ENCODE measurements at regions not wholly inside any gene's neighbourhood (a gene's known extent, or its start where the extent isn't known, plus 50 kb on each side); places are given as distances from the start of the nearest gene placed in this dataset.
"Not testable (repeated sequence)": the region's sequence is repeated elsewhere in the genome, so short reads cannot be mapped to it uniquely, and the experiment has no call there.

GRCh38 chr4:137949746-137950145 lies 292.4 kb downstream of the SLC7A11 start:
- DNase-seq = no peak

GRCh38 chr4:137946453-137947174 lies 295.5 kb downstream of the SLC7A11 start:
- no peak for DNase-seq

DNA sequence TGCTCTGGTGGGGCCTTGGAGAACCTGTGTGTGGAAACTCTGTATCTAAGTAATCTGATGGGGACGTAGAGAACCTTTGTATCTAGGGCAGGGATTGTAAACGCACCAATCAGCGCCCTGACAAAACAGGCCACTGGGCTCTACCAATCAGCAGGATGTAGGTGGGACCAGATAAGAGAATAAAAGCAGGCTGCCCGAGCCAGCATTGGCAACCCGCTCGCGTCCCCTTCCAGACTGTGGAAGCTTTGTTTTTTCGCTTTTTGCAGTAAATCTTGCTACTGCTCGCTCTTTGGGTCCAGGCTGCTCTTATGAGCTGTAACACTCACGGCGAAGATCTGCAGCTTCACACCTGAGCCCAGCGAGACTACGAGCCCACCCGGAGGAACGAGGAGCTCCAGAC lies 299.3 kb downstream of the SLC7A11 start:
- not testable (repeated sequence) for DNase-seq

DNA sequence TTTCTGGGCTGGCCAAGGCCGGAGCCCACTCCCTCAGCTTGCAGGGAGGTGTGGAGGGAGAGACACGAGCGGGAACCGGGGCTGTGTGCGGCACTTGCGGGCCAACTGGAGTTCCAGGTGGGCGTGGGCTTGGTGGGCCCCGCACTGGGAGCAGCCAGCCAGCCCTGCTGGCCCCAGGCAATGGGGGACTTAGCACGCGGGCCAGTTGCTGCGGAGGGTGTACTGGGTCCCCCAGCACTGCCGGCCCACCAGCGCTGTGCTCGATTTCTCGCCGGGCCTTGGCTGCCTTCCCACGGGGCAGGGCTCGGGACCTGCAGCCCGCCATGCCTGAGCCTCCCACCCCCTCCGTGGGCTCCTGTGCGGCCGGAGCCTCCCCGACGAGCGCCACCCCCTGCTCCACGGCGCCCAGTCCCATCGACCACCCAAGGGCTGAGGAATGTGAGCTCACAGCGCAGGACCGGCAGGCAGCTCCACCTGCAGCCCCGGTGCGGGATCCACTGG lies 300.1 kb downstream of the SLC7A11 start:
- not testable (repeated sequence) for DNase-seq

GRCh38 chr4:137934911-137935310 lies 307.2 kb downstream of the SLC7A11 start:
- DNase-seq = no peak

- no peak for DNase-seq
Observed at GRCh38 chr4:137934046-137934445, 308.1 kb downstream of the SLC7A11 start.

GRCh38 chr4:137927972-137928371 lies 314.2 kb downstream of the SLC7A11 start:
- DNase-seq = no peak

GRCh38 chr4:137923494-137923893 lies 318.7 kb downstream of the SLC7A11 start:
- DNase-seq = no peak

DNA sequence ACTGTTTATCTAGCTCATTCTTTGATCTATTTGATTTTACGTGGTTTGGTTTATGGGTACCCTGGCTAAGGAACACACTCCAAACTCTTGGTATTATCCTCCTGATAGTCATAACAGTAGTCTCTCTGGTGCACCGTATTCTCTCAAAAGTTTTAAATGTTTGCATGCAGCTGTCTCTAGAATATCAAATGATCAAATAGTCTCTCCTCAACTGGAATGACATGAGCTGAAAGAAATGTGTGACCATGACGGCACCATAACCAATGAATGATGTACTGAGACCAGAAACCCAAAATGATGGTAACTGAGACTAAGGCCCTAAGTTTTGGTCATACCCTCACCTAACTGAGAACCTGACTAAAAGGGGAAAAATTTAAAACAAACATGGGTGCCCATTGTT lies 319.4 kb downstream of the SLC7A11 start:
- no peak for DNase-seq

DNA sequence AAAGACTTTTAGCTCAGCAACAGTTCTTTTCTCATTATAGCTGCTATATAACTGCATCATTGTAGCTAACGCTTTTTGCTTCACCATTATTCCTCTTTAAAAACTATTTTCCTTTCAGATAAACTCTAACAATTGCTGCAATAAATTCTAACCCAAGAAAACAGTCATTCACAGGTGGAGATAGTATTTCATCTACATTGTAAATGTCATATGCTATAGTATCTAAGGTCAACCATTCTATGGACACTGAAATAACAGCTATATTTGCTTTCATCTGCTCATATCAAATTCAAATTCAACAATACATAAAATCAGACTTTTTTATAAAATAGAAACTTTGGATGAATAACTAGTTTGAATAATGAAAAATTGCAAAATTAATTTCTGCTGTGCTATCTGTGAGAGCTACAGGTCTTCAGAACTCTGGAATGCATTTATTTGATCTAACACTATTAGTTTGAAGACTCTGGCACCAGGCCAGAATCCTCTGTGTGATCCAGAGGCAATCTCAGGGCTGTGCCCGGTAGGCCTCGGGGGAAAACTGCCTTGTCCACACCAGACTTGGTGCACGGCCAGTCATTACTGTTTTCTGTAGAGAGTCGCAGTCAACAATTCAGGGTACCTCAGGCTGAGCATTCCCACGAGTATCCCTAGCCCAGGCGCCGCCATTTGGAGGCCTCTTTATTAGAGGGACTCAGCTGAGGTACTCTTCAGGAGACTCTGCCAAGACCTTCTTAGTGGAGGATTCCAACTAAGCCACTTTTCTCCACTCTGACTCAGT lies 332.4 kb downstream of the SLC7A11 start:
- DNase-seq = no peak

DNA sequence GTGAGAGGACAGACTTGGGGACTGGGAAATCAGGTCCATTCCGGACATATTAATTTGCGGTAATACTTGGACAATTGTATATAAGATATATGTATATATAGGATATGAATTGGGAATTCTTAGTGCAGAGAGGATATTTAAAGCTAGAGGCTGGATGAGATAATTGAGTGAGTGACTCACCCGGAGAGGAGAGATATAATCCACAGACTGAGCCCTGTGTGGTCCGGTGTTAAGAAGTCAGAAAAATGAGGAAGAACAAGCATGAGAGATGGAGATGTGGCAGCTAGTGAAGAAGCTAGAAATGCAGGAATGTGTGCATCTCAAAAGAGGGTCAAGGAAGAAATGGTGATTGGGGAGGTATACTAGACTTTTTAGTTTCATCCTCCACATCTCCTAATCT lies 336.2 kb downstream of the SLC7A11 start:
- no peak for DNase-seq

GRCh38 chr4:137901114-137901513 lies 341.0 kb downstream of the SLC7A11 start:
- no peak for DNase-seq

- DNase-seq = no peak
Observed at GRCh38 chr4:137896221-137896737, 345.9 kb downstream of the SLC7A11 start.

- DNase-seq = not testable (repeated sequence)
Observed at GRCh38 chr4:137895515-137895914, 346.6 kb downstream of the SLC7A11 start.

GRCh38 chr4:137892134-137892533 lies 350.0 kb downstream of the SLC7A11 start:
- DNase-seq = no peak

DNA sequence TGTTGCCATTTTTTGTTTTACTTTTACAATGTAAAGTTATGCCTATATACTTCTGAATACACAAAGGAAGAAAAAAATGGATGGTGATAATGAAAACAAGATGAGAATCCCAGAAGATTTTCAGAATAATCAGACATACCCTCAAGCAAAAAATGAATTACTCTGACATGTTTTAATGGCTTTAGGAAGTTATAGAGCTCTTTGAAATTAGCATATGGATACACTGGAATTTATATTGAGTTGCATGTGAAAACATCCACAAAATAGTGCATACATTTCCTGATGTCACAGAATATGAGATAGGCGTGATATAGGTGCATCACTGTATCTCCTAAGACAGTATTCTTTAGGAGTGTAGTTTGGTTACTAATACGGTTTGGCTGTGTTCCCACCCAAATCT lies 351.3 kb downstream of the SLC7A11 start:
- no peak for DNase-seq

GRCh38 chr4:137881641-137882040 lies 349.3 kb upstream of the PCDH18 start:
- no peak for DNase-seq

DNA sequence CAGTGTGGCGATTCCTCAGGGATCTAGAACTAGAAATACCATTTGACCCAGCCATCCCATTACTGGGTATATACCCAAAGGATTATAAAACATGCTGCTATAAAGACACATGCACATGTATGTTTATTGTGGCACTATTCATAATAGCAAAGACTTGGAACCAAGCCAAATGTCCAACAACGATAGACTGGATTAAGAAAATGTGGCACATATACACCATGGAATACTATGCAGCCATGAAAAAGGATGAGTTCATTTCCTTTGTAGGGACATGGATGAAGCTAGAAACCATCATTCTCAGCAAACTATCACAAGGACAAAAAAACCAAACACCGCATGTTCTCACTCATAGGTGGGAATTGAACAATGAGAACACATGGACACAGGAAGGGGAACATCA lies 335.8 kb upstream of the PCDH18 start:
- not testable (repeated sequence) for DNase-seq

- DNase-seq = no peak
Observed at GRCh38 chr4:137866671-137867070, 334.4 kb upstream of the PCDH18 start.

DNA sequence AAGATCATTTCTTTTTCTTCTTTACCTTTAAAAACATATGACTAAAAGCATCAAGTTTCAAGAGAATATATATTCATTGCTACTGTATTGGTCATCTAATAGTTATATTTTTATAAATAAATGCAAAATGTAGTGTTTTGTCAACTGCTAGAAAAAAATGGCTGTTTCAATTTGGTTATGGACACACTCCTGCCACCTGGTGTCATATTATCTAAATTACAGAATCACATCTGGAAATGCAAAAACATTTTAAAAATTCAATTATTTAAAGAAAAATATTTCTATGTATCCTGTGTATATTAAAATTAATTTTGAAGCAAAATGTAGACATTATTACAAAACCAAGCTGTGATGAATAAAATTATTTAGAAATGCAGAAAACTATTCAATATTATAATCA lies 329.4 kb upstream of the PCDH18 start:
- DNase-seq = no peak

- no peak for DNase-seq
Observed at GRCh38 chr4:137853424-137853823, 321.1 kb upstream of the PCDH18 start.

- DNase-seq = no peak
Observed at GRCh38 chr4:137852326-137852725, 320.0 kb upstream of the PCDH18 start.

DNA sequence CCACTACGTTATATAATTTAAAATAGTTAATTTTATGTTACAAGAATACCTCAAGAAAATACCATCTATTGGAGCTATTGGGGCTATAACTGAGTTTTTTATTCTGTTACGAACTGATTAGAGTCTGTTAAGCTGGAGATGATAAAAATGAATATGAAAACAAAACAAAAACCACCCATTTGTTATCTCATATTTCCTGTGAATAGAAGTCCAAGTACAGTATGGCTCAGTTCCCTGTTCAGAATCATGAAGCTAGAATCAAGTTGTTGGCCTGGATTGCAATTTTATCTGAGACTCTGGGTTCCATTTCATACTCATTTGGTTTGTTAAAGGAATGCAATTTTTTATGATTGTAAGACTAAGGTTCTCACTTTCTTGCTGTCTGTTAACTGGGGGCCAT lies 319.1 kb upstream of the PCDH18 start:
- DNase-seq = no peak

DNA sequence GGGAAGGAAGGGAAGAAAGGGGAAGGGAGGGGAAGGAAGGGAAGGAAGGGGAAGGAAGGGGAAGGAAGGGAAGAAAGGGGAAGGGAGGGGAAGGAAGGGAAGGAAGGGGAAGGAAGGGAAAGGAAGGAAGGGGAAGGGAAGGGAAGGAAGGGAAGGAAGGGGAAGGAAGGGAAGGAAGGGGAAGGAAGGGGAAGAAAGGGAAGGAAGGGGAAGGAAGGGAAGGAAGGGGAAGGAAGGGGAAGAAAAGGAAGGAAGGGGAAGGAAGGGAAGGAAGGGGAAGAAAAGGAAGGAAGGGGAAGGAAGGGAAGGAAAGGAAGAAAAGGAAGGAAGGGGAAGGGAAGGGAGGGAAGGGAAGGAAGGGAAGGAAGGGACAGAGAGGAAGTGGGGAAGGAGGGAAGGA lies 295.7 kb upstream of the PCDH18 start:
- not testable (repeated sequence) for DNase-seq

All from stimulated activated CD4-positive, alpha-beta T cell treated with anti-CD3 and anti-CD28 coated beads, Interleukin-4, amount 100 ng/mL, for 24 hours (primary cell).